KG1 (cell line): ENCODE measurements at regions not wholly inside any gene's neighbourhood (a gene's known extent, or its start where the extent isn't known, plus 50 kb on each side); places are given as distances from the start of the nearest gene placed in this dataset.
"Not testable (repeated sequence)": the region's sequence is repeated elsewhere in the genome, so short reads cannot be mapped to it uniquely, and the experiment has no call there.

Experiments
- DNase-seq: peaks from one replicate; lab custom pipeline; 2025; lab: John Stamatoyannopoulos, UW

- DNase-seq: no peak
Observed at GRCh38 chr7:68700414-68700813, 897.9 kb upstream of the AUTS2 start.

- DNase-seq: no peak
Observed at GRCh38 chr7:68706291-68706690, 892.0 kb upstream of the AUTS2 start.

- DNase-seq: no peak
Observed at GRCh38 chr7:68707159-68707558, 891.1 kb upstream of the AUTS2 start.

DNA sequence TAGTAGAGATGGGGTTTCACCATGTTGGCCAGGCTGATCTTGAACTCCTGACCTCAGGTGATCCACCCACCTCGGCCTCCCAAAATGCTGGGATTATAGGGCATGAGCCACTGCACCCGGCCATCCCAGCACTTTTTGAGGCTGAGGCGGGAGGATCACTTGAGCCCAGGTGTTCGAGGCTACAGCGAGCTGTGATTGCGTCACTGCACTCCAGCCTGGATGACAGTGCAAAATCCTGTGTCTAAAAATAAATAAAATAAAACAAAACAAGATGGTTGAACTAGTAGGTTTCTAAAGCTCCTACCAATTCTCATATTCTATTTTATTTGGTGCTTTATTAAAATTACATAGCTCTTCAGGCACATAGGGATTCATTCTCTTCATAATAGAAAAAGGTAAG is 890.3 kb upstream of the AUTS2 start:
- DNase-seq: no peak

DNA sequence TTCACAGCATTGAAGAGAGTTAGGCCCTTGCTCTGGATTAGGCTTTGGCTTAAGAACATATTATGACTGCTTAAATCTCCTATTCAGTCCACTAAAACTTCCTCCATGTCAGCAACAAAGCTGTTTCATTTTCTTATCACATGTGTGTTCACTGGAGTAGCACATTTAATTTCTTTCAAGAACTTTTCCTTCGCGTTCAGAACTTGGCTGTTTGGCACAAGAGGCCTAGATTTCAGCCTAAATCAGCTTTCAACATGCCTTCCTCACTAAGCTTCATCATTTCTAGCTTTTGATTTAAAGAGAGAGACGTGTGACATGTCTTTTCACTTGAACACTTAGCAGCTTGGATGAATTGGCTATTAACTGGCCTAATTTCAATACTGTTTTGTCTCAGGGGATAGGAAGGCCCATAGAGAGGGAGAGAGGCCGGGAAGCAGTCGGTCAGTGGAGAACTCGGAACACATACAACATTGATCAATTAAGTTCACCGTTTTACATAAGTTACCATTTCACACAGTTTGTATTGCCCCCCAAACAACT is 885.2 kb upstream of the AUTS2 start:
- no peak for DNase-seq

DNA sequence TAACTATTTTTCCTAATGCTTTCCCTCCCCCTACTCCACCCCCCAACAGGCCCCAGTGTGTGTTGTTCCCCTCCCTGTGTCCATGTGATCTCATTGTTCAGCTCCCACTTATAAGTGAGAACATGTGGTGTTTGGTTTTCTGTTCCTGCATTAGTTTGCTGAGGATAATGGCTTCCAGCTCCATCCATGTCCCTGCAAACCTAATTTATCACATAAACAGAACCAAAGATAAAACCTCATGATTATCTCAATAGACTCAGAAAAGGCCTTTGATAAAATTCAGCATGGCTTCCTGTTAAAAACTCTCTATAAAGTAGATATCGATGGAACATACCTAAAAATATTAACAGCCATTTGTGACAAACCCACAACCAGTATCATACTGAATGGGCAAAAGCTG is 884.1 kb upstream of the AUTS2 start:
- DNase-seq: not testable (repeated sequence)

DNA sequence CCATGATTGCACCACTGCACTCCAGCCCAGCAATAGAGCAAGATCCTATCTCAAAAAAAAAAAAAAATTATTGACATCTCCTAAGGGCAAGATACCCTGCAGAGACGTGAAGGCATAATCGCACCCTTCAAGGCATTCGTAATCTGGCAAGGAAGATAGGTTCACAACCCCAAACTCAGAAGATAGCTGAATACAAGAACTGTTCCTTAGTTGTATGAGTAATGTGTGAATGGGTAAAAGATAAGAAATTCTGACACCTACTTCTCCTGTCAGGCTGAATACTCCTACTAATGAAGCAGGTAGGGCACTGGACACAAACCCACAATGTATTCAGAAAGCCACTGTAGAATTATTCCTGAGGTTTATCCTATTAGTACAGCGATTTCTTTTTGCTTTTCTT is 882.4 kb upstream of the AUTS2 start:
- no peak for DNase-seq

GRCh38 chr7:68717176-68717575 is 881.1 kb upstream of the AUTS2 start:
- DNase-seq: no peak

GRCh38 chr7:68718097-68718551 is 880.2 kb upstream of the AUTS2 start:
- no peak for DNase-seq

GRCh38 chr7:68720697-68721096 is 877.6 kb upstream of the AUTS2 start:
- DNase-seq: no peak

DNA sequence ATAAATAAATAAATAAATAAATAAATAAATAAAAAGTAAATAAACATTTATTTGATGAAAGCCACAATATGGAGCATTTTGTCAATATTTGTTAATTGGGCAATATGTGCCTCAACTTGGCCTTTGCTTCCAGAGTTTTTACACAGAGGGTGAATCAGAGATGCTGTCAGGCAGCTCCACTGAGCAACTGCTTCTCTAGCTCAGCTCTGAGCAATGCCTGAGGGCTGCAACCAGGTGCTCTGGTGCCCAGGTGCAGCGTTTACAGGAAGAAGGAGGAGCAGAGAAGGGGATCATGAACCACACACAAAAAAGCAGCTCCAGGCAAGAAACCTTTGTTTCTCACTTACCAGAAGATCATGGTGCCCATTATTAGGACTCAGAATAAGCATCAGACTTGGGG is 876.2 kb upstream of the AUTS2 start:
- no peak for DNase-seq

GRCh38 chr7:68724965-68725364 is 873.3 kb upstream of the AUTS2 start:
- DNase-seq: no peak

DNA sequence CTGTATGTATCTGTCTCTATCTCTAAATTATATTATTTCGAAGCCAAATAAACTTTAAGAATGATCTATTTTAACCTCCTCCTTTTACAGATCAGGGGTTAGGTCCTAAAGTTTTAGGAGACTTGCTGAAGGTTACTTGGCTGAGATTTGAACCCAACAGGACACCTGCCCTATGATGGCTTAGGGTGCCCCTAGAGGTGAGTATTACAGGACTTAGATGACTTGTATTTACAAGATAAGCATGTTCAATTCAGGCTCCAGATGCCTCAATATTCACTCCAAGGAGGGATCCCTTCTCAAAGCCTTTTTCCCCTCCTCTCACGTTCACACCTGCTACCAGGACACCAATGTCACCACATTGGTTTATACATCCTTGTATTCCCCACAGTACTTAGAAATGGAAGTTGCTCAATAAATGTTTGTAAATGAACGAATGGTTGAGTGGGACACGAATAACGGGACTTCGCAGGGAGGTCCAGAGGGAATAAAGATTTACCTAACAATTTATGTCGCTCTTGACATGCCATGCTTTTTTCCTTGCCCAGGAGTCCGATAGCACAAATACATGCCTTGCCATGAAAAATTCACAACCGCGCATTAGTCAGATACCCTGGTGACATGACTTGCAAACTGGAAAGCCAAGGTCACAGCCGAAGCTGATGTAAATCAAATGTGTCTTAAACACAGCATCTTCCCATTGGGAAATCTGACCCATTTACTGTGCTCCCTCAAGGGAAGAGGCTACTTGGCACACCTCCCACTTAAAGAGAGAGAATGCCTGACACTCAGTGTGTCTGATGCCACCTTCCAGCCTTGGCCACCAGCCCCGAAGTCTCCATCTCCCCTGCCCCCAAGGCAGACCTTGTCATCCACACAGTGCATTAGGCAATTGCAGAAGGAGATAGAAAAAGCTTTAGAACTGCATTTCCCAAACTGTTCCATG is 872.2 kb upstream of the AUTS2 start:
- DNase-seq: no peak

GRCh38 chr7:68728720-68729119 is 869.6 kb upstream of the AUTS2 start:
- not testable (repeated sequence) for DNase-seq

DNA sequence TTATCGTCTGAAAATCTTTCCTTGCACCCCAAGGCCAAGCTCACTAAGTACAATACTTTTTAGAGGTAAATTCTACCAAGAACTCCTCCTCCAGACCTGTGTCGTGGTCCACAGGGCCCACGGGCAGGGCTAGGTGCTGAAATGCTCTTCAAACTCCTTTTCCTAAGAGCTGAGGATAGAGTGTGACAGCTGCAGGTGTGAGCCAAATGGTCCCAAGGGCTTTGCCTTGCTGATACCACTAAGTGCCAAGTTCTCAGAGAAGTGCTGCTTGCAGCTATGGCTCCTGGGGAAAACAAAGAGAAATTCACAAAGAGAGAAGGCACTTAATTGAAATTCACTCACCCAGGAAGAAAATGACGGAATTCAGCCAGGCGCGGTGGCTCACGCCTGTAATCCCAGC is 868.9 kb upstream of the AUTS2 start:
- no peak for DNase-seq

GRCh38 chr7:68730194-68730593 is 868.1 kb upstream of the AUTS2 start:
- DNase-seq: no peak

GRCh38 chr7:68730964-68731363 is 867.3 kb upstream of the AUTS2 start:
- DNase-seq: no peak

DNA sequence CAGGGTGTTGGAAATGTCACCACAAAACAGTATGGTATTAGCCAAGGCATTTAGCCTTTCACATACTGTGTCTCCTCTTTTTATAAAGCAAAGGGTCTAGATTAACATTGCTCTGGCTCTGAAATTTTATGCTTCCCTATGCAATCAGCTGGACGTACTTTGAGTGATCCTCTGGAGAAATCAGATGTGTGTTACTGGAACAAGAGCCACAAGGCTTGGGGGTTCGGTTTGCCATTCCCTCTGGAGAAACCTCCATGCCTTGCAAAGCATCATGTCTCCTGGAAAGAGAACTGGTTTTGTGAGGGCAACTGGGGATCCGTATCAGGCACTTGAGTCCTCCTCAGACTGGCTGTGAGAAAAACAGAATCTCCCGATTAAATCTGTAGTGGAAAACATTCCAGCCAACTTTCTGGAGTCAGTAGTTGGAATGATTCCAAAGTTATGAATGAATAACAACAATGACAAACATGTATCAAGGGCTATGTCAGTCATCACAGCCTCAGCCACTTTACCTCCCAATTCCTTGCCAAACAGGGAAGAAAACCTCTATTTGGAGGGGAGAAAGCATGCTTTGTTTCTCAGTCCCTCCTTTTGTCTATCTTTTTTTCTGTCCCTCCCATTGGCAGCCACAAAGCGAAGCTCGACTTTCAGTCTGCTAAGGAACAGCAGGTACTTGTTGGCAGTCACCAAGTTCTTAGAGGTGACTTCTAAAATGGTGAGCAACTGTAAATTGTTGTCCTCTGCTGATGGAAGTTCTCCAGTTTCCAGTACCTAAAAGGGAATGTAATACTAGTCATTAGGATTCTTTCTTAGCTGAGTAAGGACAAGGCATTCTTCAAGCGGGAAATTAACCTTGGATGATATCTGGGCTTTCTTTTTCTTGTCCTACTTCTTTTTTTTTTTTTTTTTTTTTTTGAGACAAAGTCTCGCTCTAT is 864.8 kb upstream of the AUTS2 start:
- DNase-seq: no peak

- no peak for DNase-seq
Observed at GRCh38 chr7:68734431-68734830, 863.8 kb upstream of the AUTS2 start.

- no peak for DNase-seq
Observed at GRCh38 chr7:68739306-68739705, 859.0 kb upstream of the AUTS2 start.

GRCh38 chr7:68744036-68744435 is 854.2 kb upstream of the AUTS2 start:
- no peak for DNase-seq
